SU-DHL-6 (cell line): ENCODE measurements at regions not wholly inside any gene's neighbourhood (a gene's known extent, or its start where the extent isn't known, plus 50 kb on each side); places are given as distances from the start of the nearest gene placed in this dataset.

Experiments used
- H2AFZ ChIP-seq: fragments of 200-600 bp; sonication (generic); 2 replicates; pipeline ENCODE4 v1.6.1; 2014; ENCODE audit warnings: low read depth, mild to moderate bottlenecking, moderate library complexity, mixed read lengths, antibody characterized with exemption, low read length; ENCODE audit not compliant: severe bottlenecking
- H3F3A ChIP-seq: fragments of 200-600 bp; shearing (Covaris generic); 2 replicates; pipeline ENCODE4 v1.6.0; 2016; ENCODE audit warnings: antibody characterized with exemption, mild to moderate bottlenecking; ENCODE audit not compliant: insufficient read depth
- H3K27ac ChIP-seq: fragments of 200-600 bp; sonication (generic); 2 replicates; pipeline ENCODE4 v1.5.1; 2016; ENCODE audit warnings: low read depth, mild to moderate bottlenecking, low read length, moderate library complexity, mixed read lengths
- H3K27me3 ChIP-seq: fragments of 200-600 bp; sonication (generic), shearing (Covaris generic); 2 replicates; pipeline ENCODE4 v1.6.0; 2014; ENCODE audit warnings: mild to moderate bottlenecking, low read length
- H3K36me3 ChIP-seq: fragments of 200-600 bp; sonication (generic); 2 replicates; pipeline ENCODE4 v1.6.1; 2014; ENCODE audit warnings: mild to moderate bottlenecking, low read length, mixed read lengths
- H3K4me2 ChIP-seq: fragments of 300-600, 200-600 bp; shearing (Covaris generic), sonication (generic); 2 replicates; pipeline ENCODE4 v1.6.0; 2014; ENCODE audit warnings: low read length, low read depth, mild to moderate bottlenecking; ENCODE audit not compliant: poor library complexity, severe bottlenecking
- H3K4me3 ChIP-seq: fragments of 200-600 bp; sonication (generic); 2 replicates; pipeline ENCODE4 v1.5.1; 2014; ENCODE audit warnings: antibody characterized with exemption, low read length, mild to moderate bottlenecking, mixed read lengths; ENCODE audit not compliant: insufficient read depth, poor library complexity, severe bottlenecking
- H3K79me2 ChIP-seq: fragments of 200-600 bp; sonication (generic); 2 replicates; pipeline ENCODE4 v1.6.1; 2014; ENCODE audit warnings: mild to moderate bottlenecking, low read length, moderate library complexity; ENCODE audit not compliant: insufficient read depth
- H3K9ac ChIP-seq: fragments of 200-600 bp; sonication (generic); 2 replicates; pipeline ENCODE4 v1.7.0; 2014; ENCODE audit warnings: mild to moderate bottlenecking, low read length
- H3K9me2 ChIP-seq: fragments of 200-600 bp; sonication (generic); replicated peaks from 2 replicates; pipeline ENCODE4 v1.6.1; 2014; ENCODE audit warnings: low read length; ENCODE audit not compliant: insufficient read depth
- H3K9me3 ChIP-seq: fragments of 200-600 bp; sonication (generic); 2 replicates; pipeline ENCODE4 v1.6.1; 2014; ENCODE audit warnings: low read length, mixed read lengths; ENCODE audit not compliant: insufficient read depth
- H4K20me1 ChIP-seq: fragments of 200-600 bp; sonication (generic); 2 replicates; pipeline ENCODE4 v1.6.1; 2014; ENCODE audit warnings: low read depth, mild to moderate bottlenecking, antibody characterized with exemption, low read length, moderate library complexity, mixed read lengths
- CTCF ChIP-seq: fragments of 200-600 bp; sonication (generic); IDR thresholded peaks from one replicate; pipeline ENCODE4 v1.5.1; 2017; ENCODE audit warnings: antibody characterized with exemption, mild to moderate bottlenecking, low read length, moderate library complexity; ENCODE audit not compliant: insufficient read depth, poor library complexity, severe bottlenecking
- EZH2phosphoT487 ChIP-seq: fragments of 200-600 bp; sonication (generic), shearing (Covaris generic); conservative IDR thresholded peaks from 2 replicates; pipeline ENCODE4 v1.6.1; 2018; ENCODE audit warnings: mild to moderate bottlenecking, antibody characterized with exemption, low read length, moderate library complexity, mixed read lengths

- no peaks in the 10 kb centered on the region for H3K9me2 ChIP-seq
- no peaks in the 10 kb centered on the region for H3K27me3 ChIP-seq
- H2AFZ ChIP-seq, result no peak overlapping the region
- H3K9me3 ChIP-seq, result no peaks in the 10 kb centered on the region
- no peak overlapping the region for H3K9ac ChIP-seq
- H3K27ac ChIP-seq, result no peak overlapping the region
- H3K4me2 ChIP-seq, result no peak overlapping the region
- H4K20me1 ChIP-seq, result no peaks in the 10 kb centered on the region
- H3K36me3 ChIP-seq, result no peaks in the 10 kb centered on the region
- H3K79me2 ChIP-seq, result no peaks in the 10 kb centered on the region
- no peak overlapping the region for H3K4me3 ChIP-seq
- TF ChIP-seq CTCF (no peak), EZH2phosphoT487 (no peak)
- no peaks in the 10 kb centered on the region for H3F3A ChIP-seq
These were observed 151.5 kb upstream of the RXFP2 start for GRCh38 chr13:31587698-31588266.

- H3K9ac ChIP-seq, result no peak overlapping the region
- no peak for TF ChIP-seq EZH2phosphoT487
- no peak for TF ChIP-seq CTCF
- no peaks in the 10 kb centered on the region for H4K20me1 ChIP-seq
- H3K36me3 ChIP-seq, result no peaks in the 10 kb centered on the region
- no peak overlapping the region for H3K27ac ChIP-seq
- no peak overlapping the region for H3K4me3 ChIP-seq
- no peaks in the 10 kb centered on the region for H3F3A ChIP-seq
- no peak overlapping the region for H2AFZ ChIP-seq
- H3K79me2 ChIP-seq, result no peaks in the 10 kb centered on the region
- no peak overlapping the region for H3K4me2 ChIP-seq
- no peaks in the 10 kb centered on the region for H3K9me2 ChIP-seq
- no peaks in the 10 kb centered on the region for H3K9me3 ChIP-seq
- no peaks in the 10 kb centered on the region for H3K27me3 ChIP-seq
These were observed 151.0 kb upstream of the RXFP2 start for GRCh38 chr13:31588316-31588715.

- no peak overlapping the region for H3K4me3 ChIP-seq
- no peak overlapping the region for H3K9ac ChIP-seq
- H3K79me2 ChIP-seq, result no peaks in the 10 kb centered on the region
- no peak overlapping the region for H3K4me2 ChIP-seq
- H3K27me3 ChIP-seq, result no peaks in the 10 kb centered on the region
- H3K36me3 ChIP-seq, result no peaks in the 10 kb centered on the region
- no peak overlapping the region for H3K27ac ChIP-seq
- TF ChIP-seq EZH2phosphoT487, result no peak
- no peak for TF ChIP-seq CTCF
- H4K20me1 ChIP-seq, result no peaks in the 10 kb centered on the region
- no peaks in the 10 kb centered on the region for H3F3A ChIP-seq
- H3K9me2 ChIP-seq, result no peaks in the 10 kb centered on the region
- no peak overlapping the region for H2AFZ ChIP-seq
- H3K9me3 ChIP-seq, result no peaks in the 10 kb centered on the region
These were observed 150.4 kb upstream of the RXFP2 start for GRCh38 chr13:31588893-31589292.
